ENCODE measurements at regions not wholly inside any gene's neighbourhood (a gene's known extent, or its start where the extent isn't known, plus 50 kb on each side); places are given as distances from the start of the nearest gene placed in this dataset.

DNA sequence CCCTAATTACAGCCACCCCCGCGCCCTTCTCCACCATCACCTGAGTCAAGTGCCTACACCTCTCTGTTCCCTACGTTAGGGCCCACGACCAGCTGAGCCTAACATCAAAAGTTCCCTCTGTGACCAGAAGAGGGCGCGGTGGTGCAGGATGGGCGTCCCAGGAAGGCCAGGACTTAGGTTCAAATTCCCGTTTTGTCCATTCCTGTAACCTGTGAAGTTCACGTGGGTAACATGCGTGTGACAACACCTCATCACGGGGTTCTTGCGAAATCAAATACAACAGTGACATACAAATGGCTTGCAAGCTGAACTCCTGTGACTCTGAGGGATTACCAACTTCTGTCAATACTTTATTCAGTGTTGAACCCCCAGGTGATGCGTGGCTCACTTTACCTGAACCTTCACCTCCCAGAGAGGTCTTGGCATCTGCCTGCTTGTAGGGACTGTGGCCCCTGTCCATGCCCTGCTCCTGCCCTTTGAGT is 207.9 kb downstream of the ARL4C start (continued):
- TF ChIP-seq REPIN1 (CRISPR knock-in tag; IDR thresholded peaks at IDR 0.05; ENCODE audit: borderline replicate concordance, low read depth) (peak; percentile 61; the same call in 1 of the 2 replicates), ZNF570 (CRISPR knock-in tag; IDR thresholded peaks at IDR 0.05; ENCODE audit: borderline replicate concordance) (no peak), KMT2B (CRISPR knock-in tag; IDR thresholded peaks at IDR 0.05) (no peak), BCL6 (CRISPR knock-in tag; IDR thresholded peaks at IDR 0.05) (0 out of 2 replicates have a peak, but pooled peaks have one; percentile 7), ZNF383 (CRISPR knock-in tag; IDR thresholded peaks at IDR 0.05; ENCODE audit: borderline replicate concordance) (no peak), TOPORS (CRISPR knock-in tag; IDR thresholded peaks at IDR 0.05) (no peak), ZZZ3 (CRISPR knock-in tag; IDR thresholded peaks at IDR 0.05; ENCODE audit: borderline replicate concordance) (no peak), ZNF768 (CRISPR knock-in tag; IDR thresholded peaks at IDR 0.05) (peak; percentile 65), FOXO1 (CRISPR knock-in tag; IDR thresholded peaks at IDR 0.05) (0 out of 2 replicates have a peak, but pooled peaks have one; percentile 7), ZBTB46 (CRISPR knock-in tag; IDR thresholded peaks at IDR 0.05; ENCODE audit: borderline replicate concordance) (no peak), ONECUT2 (CRISPR knock-in tag; IDR thresholded peaks at IDR 0.05) (no peak), ZBTB42 (CRISPR knock-in tag; IDR thresholded peaks at IDR 0.05) (no peak), NFE2L2 (IDR thresholded peaks at IDR 0.05; ENCODE audit: low read length) (no peak), ZMAT3 (CRISPR knock-in tag; conservative IDR thresholded peaks at IDR 0.05) (no peak), RAD21 (CRISPR knock-in tag; IDR thresholded peaks at IDR 0.05) (peak; percentile 73), SYNCRIP (IDR thresholded peaks at IDR 0.05; ENCODE audit: insufficient read depth, low read depth, low read length) (no peak), CHD2 (IDR thresholded peaks at IDR 0.05; ENCODE audit: low read depth, low read length) (no peak), TAF15 (IDR thresholded peaks at IDR 0.05; ENCODE audit: low read depth, low read length, poor library complexity, severe bottlenecking) (no peak), TGIF2 (CRISPR knock-in tag; IDR thresholded peaks at IDR 0.05) (peak; percentile 54; the same call in 1 of the 2 replicates), SETDB1 (CRISPR knock-in tag; IDR thresholded peaks at IDR 0.05; ENCODE audit: borderline replicate concordance) (no peak), ISL2 (CRISPR knock-in tag; IDR thresholded peaks at IDR 0.05) (no peak), KLF15 (CRISPR knock-in tag; IDR thresholded peaks at IDR 0.05; ENCODE audit: borderline replicate concordance) (no peak), PATZ1 (CRISPR knock-in tag; IDR thresholded peaks at IDR 0.05) (no peak)
- TF ChIP-seq, protein P1, sequence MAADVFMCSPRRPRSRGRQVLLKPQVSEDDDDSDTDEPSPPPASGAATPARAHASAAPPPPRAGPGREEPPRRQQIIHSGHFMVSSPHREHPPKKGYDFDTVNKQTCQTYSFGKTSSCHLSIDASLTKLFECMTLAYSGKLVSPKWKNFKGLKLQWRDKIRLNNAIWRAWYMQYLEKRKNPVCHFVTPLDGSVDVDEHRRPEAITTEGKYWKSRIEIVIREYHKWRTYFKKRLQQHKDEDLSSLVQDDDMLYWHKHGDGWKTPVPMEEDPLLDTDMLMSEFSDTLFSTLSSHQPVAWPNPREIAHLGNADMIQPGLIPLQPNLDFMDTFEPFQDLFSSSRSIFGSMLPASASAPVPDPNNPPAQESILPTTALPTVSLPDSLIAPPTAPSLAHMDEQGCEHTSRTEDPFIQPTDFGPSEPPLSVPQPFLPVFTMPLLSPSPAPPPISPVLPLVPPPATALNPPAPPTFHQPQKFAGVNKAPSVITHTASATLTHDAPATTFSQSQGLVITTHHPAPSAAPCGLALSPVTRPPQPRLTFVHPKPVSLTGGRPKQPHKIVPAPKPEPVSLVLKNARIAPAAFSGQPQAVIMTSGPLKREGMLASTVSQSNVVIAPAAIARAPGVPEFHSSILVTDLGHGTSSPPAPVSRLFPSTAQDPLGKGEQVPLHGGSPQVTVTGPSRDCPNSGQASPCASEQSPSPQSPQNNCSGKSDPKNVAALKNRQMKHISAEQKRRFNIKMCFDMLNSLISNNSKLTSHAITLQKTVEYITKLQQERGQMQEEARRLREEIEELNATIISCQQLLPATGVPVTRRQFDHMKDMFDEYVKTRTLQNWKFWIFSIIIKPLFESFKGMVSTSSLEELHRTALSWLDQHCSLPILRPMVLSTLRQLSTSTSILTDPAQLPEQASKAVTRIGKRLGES (CRISPR knock-in tag; IDR thresholded peaks at IDR 0.05; ENCODE audit: borderline replicate concordance) = peak; percentile 84
- TF ChIP-seq, protein P2, sequence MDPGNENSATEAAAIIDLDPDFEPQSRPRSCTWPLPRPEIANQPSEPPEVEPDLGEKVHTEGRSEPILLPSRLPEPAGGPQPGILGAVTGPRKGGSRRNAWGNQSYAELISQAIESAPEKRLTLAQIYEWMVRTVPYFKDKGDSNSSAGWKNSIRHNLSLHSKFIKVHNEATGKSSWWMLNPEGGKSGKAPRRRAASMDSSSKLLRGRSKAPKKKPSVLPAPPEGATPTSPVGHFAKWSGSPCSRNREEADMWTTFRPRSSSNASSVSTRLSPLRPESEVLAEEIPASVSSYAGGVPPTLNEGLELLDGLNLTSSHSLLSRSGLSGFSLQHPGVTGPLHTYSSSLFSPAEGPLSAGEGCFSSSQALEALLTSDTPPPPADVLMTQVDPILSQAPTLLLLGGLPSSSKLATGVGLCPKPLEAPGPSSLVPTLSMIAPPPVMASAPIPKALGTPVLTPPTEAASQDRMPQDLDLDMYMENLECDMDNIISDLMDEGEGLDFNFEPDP (CRISPR knock-in tag; conservative IDR thresholded peaks at IDR 0.05) = no peak

All from HepG2 (cell line).